K562 (cell line): ENCODE measurements at regions not wholly inside any gene's neighbourhood (a gene's known extent, or its start where the extent isn't known, plus 50 kb on each side); places are given as distances from the start of the nearest gene placed in this dataset.

Experiments used
- ARID3A ChIP-seq: IDR thresholded peaks from 2 replicates; pipeline ENCODE4 v1.6.1; 2012; ENCODE audit warnings: low read depth, low read length, improper control_type of control experiment, borderline replicate concordance
- CBFA2T2 ChIP-seq: fragments of 450-650 bp; conservative IDR thresholded peaks from 2 replicates; pipeline ENCODE4 v1.6.1; 2017; ENCODE audit warnings: mild to moderate bottlenecking
- CREB1 ChIP-seq, 2 experiments: sonication (generic) in 1 of 2; formaldehyde crosslinking in 1 of 2; IDR thresholded peaks; 2 replicates each; pipeline versions ENCODE4 v1.6.1 to v1.8.0; 2012 to 2022; ENCODE audit warnings: inconsistent platforms in 1 of 2, mild to moderate bottlenecking in 1 of 2, missing genetic modification reagents in 1 of 2, moderate library complexity in 1 of 2
- GATAD2A ChIP-seq: fragments of 450-650 bp; IDR thresholded peaks from 2 replicates; pipeline ENCODE4 v1.6.1; 2017
- JUND ChIP-seq, 2 experiments: IDR thresholded peaks; 2 replicates in 1 of 2; 3 replicates in 1 of 2; pipeline ENCODE4 v1.6.1; 2011; ENCODE audit warnings: borderline replicate concordance in 2 of 2, low read depth in 2 of 2, low read length in 2 of 2, improper control_type of control experiment in 1 of 2, missing biosample characterization in 1 of 2, missing genetic modification characterization in 1 of 2, missing genetic modification reagents in 1 of 2
- KLF6 ChIP-seq: fragments of 250-450 bp; sonication (Bioruptor Pico); IDR thresholded peaks from 2 replicates; pipeline ENCODE4 v1.4.0; 2020; ENCODE audit warnings: mild to moderate bottlenecking, moderate library complexity, borderline replicate concordance
- L3MBTL2 ChIP-seq: fragments of 450-650 bp; IDR thresholded peaks from 2 replicates; pipeline ENCODE4 v1.6.1; 2016; ENCODE audit warnings: mild to moderate bottlenecking, moderate library complexity
- MEF2D ChIP-seq: conservative IDR thresholded peaks from 2 replicates; pipeline ENCODE4 v1.6.1; 2016; ENCODE audit warnings: low read depth, missing genetic modification characterization, missing compliant biosample characterization
- MEIS2 ChIP-seq: fragments of 450-650 bp; IDR thresholded peaks from 2 replicates; pipeline ENCODE4 v1.6.1; 2014; ENCODE audit warnings: mild to moderate bottlenecking; ENCODE audit not compliant: partially characterized antibody
- MGA ChIP-seq: fragments of 450-650 bp; IDR thresholded peaks from 2 replicates; pipeline ENCODE4 v1.6.1; 2016; ENCODE audit warnings: mild to moderate bottlenecking, moderate library complexity
- MTA2 ChIP-seq: fragments of 450-650 bp; IDR thresholded peaks from 2 replicates; pipeline ENCODE4 v1.6.1; 2016; ENCODE audit warnings: low read depth
- NFRKB ChIP-seq: fragments of 450-650 bp; IDR thresholded peaks from 2 replicates; pipeline ENCODE4 v1.6.1; 2016; ENCODE audit warnings: low read depth
- SMARCA4 ChIP-seq: fragments of 450-650 bp; IDR thresholded peaks from 2 replicates; pipeline ENCODE4 v1.6.1; 2016
- STAT5A ChIP-seq: IDR thresholded peaks from 2 replicates; pipeline ENCODE4 v1.6.1; 2012; ENCODE audit warnings: low read length, inconsistent platforms, borderline replicate concordance
- TBL1XR1 ChIP-seq, 2 experiments: IDR thresholded peaks; 2 replicates each; pipeline ENCODE4 v1.6.1; 2012; ENCODE audit warnings: improper control_type of control experiment in 2 of 2, low read length in 2 of 2, mild to moderate bottlenecking in 1 of 2
- TCF3 ChIP-seq: sonication (generic); formaldehyde crosslinking; IDR thresholded peaks from 2 replicates; pipeline ENCODE4 v1.4.0; 2020; ENCODE audit warnings: mild to moderate bottlenecking, missing genetic modification reagents
- ZFX ChIP-seq: sonication (generic); formaldehyde crosslinking; IDR thresholded peaks from 2 replicates; pipeline ENCODE4 v1.8.0; 2022; ENCODE audit warnings: mild to moderate bottlenecking, missing genetic modification reagents, moderate library complexity

DNA sequence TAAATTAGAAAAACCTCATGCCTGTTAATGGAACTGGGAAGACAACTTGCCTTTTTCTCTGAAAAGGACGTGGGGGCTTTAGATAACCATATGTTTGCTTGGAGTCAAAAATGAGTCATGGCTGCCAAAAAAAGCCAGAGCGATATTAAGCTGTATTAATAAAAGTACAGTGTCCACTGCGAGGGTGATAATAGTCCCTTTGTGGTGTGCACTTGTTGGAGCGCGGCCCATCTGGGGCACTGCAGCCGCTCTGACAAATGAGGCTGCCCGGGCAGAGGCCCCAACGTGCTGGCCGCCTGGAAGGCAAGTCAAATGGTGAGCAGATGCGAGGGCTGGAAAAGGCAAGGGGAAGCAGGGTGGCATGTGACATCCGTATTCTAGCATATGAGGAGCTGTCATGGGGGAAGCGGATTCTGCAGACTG, 103.3 kb upstream of the NCK2 start (continued):
- no peak for TF ChIP-seq CREB1 (IDR thresholded peaks at IDR 0.05)
- TF ChIP-seq CREB1 (CRISPR knock-in tag; IDR thresholded peaks at IDR 0.05), result no peak
- peak; percentile 93 for TF ChIP-seq ARID3A
- TF ChIP-seq MEIS2, result peak; percentile 59
- peak; percentile 68 for TF ChIP-seq STAT5A
- TF ChIP-seq GATAD2A, result peak; percentile 26; the same call in 1 of the 2 replicates
- TF ChIP-seq TBL1XR1 (IDR thresholded peaks at IDR 0.05; ENCODE audit: low read length in 2 of 2), result peak in 1 of 2 experiments; percentile 58; a peak in 1 of 4 replicates
- peak; percentile 58; the same call in 1 of the 2 replicates for TF ChIP-seq MEF2D (tag)
- peak; percentile 42; the same call in 1 of the 2 replicates for TF ChIP-seq NFRKB
- TF ChIP-seq MGA, result peak; percentile 74
- TF ChIP-seq KLF6 (CRISPR knock-in tag), result no peak
- TF ChIP-seq ZFX (CRISPR knock-in tag), result no peak
- peak; percentile 62; the same call in 1 of the 2 replicates for TF ChIP-seq L3MBTL2
- TF ChIP-seq JUND (IDR thresholded peaks at IDR 0.05; ENCODE audit: borderline replicate concordance, low read depth, low read length), result peak; percentile 91
- peak; percentile 85 for TF ChIP-seq JUND (tag; IDR thresholded peaks at IDR 0.05; ENCODE audit: borderline replicate concordance, low read depth, low read length)
- TF ChIP-seq CBFA2T2, result peak; percentile 28; the same call in 1 of the 2 replicates
- peak; percentile 82 for TF ChIP-seq SMARCA4
- peak; percentile 80 for TF ChIP-seq TCF3 (CRISPR knock-in tag)
- TF ChIP-seq MTA2, result peak; percentile 47
